H1 (cell line): ENCODE measurements at regions not wholly inside any gene's neighbourhood (a gene's known extent, or its start where the extent isn't known, plus 50 kb on each side); places are given as distances from the start of the nearest gene placed in this dataset.

Experiments
- CTCF ChIA-PET: fragments of 300-600 bp; sonication (Branson Sonifier 250); formaldehyde crosslinking; loops from one replicate; lab custom pipeline; 2021; ENCODE audit not compliant: partially characterized antibody; lab: Charles Lee
- POLR2A ChIA-PET: fragments of 300-600 bp; sonication (Branson Sonifier 250); formaldehyde crosslinking; loops from one replicate; lab custom pipeline; 2021; ENCODE audit warnings: inconsistent platforms; ENCODE audit not compliant: partially characterized antibody; lab: Charles Lee
- DNase-seq, 2 experiments: peaks; one replicate each; pipeline versions ENCODE4 v3.0.0 to v3.0.0-alpha.2; 2010 to 2022; ENCODE audit warnings: low spot score in 2 of 2, low read depth in 1 of 2, mixed read lengths in 1 of 2
- FAIRE-seq: peaks from 2 replicates; lab custom pipeline; 2011; peaks lifted over from hg19 to GRCh38; lab: Jason Lieb, UNC
- H2AFZ ChIP-seq: 2 replicates; pipeline ENCODE4 v1.8.1; 2012; ENCODE audit warnings: low read length, inconsistent platforms
- H2AK5ac ChIP-seq: 2 replicates; pipeline ENCODE4 v1.6.1; 2013; ENCODE audit warnings: low read depth, low read length
- H2BK120ac ChIP-seq: replicated peaks from 2 replicates; pipeline ENCODE3; 2013; ENCODE audit warnings: low read depth, low read length, inconsistent platforms
- H2BK12ac ChIP-seq: 2 replicates; pipeline ENCODE4 v1.6.1; 2013; ENCODE audit warnings: low read depth, low read length
- H2BK15ac ChIP-seq: 2 replicates; pipeline ENCODE4 v1.6.1; 2013; ENCODE audit warnings: low read length
- H2BK20ac ChIP-seq: 2 replicates; pipeline ENCODE4 v1.6.1; 2013; ENCODE audit warnings: low read length
- H2BK5ac ChIP-seq: 2 replicates; pipeline ENCODE4 v1.6.1; 2013; ENCODE audit warnings: low read depth, low read length
- H3K14ac ChIP-seq: 2 replicates; pipeline ENCODE4 v1.6.1; 2013; ENCODE audit warnings: inconsistent platforms; ENCODE audit not compliant: insufficient read length
- H3K18ac ChIP-seq: 2 replicates; pipeline ENCODE4 v1.6.1; 2013; ENCODE audit warnings: low read length; ENCODE audit errors: extremely low read depth
- H3K23ac ChIP-seq: 2 replicates; pipeline ENCODE4 v1.6.1; 2013; ENCODE audit warnings: inconsistent platforms; ENCODE audit not compliant: insufficient read length
- H3K23me2 ChIP-seq: 2 replicates; pipeline ENCODE4 v1.6.1; 2013; ENCODE audit warnings: low read depth, low read length
- H3K27ac ChIP-seq: 2 replicates; pipeline ENCODE4 v1.6.1; 2011; ENCODE audit warnings: low read depth, low read length, inconsistent platforms
- H3K27me3 ChIP-seq, 4 experiments: replicated peaks in 1 of 4; 1 replicate in 1 of 4; 2 replicates in 3 of 4; pipeline versions ENCODE4 v1.6.1 to v1.8.1; 2011 to 2013; ENCODE audit warnings: low read length in 3 of 4, mild to moderate bottlenecking in 3 of 4, inconsistent platforms in 2 of 4, mixed read lengths in 2 of 4, moderate library complexity in 1 of 4; ENCODE audit not compliant: control insufficient read depth in 3 of 4, insufficient read depth in 3 of 4; ENCODE audit errors: extremely low read depth in 1 of 4
- H3K36me3 ChIP-seq, 4 experiments: 2 replicates each; pipeline versions ENCODE4 v1.6.1 to v1.8.1; 2011 to 2013; ENCODE audit warnings: mild to moderate bottlenecking in 4 of 4, low read length in 3 of 4, moderate library complexity in 2 of 4, control low read depth in 1 of 4, inconsistent platforms in 1 of 4; ENCODE audit not compliant: insufficient read depth in 4 of 4, control insufficient read depth in 2 of 4
- H3K4ac ChIP-seq: replicated peaks from 2 replicates; pipeline ENCODE3; 2013; ENCODE audit warnings: low read length, low read depth, mixed read lengths, inconsistent platforms; ENCODE audit not compliant: insufficient read length
- H3K4me1 ChIP-seq, 4 experiments: replicated peaks in 1 of 4; 1 replicate in 1 of 4; 2 replicates in 3 of 4; pipeline versions ENCODE4 v1.6.1 to v1.8.1; 2011 to 2013; ENCODE audit warnings: low read length in 3 of 4, inconsistent platforms in 2 of 4, mixed read lengths in 1 of 4; ENCODE audit not compliant: insufficient read depth in 4 of 4, control insufficient read depth in 3 of 4
- H3K4me2 ChIP-seq, 2 experiments: 2 replicates each; pipeline versions ENCODE4 v1.6.1 to v1.8.1; 2011 to 2013; ENCODE audit warnings: low read depth in 2 of 2, low read length in 2 of 2, control low read depth in 1 of 2, inconsistent platforms in 1 of 2, mild to moderate bottlenecking in 1 of 2; ENCODE audit not compliant: insufficient read depth in 1 of 2
- H3K4me3 ChIP-seq, 4 experiments: fragments of 200-600, 300-600 bp in 1 of 4; sonication (generic), shearing (Covaris generic), sonication (Bioruptor Twin) in 1 of 4; 2 replicates each; pipeline versions ENCODE4 v1.5.1 to v1.8.1; 2011 to 2016; ENCODE audit warnings: low read length in 4 of 4, low read depth in 3 of 4, control low read depth in 2 of 4, inconsistent platforms in 2 of 4, mild to moderate bottlenecking in 2 of 4, mixed read lengths in 1 of 4, moderate library complexity in 1 of 4; ENCODE audit not compliant: insufficient read depth in 2 of 4; ENCODE audit errors: extremely low read depth in 1 of 4
- H3K56ac ChIP-seq: replicated peaks from 2 replicates; pipeline ENCODE3; 2013; ENCODE audit warnings: low read depth, mild to moderate bottlenecking, mixed read lengths, low read length, inconsistent platforms; ENCODE audit not compliant: insufficient read length
- H3K79me1 ChIP-seq: 2 replicates; pipeline ENCODE4 v1.6.1; 2013; ENCODE audit warnings: low read depth, low read length, control low read depth
- H3K79me2 ChIP-seq, 2 experiments: 2 replicates each; pipeline versions ENCODE4 v1.6.1 to v1.8.1; 2012 to 2013; ENCODE audit warnings: low read length in 2 of 2, mild to moderate bottlenecking in 2 of 2, inconsistent platforms in 1 of 2; ENCODE audit not compliant: insufficient read depth in 2 of 2, control insufficient read depth in 1 of 2
- H3K9ac ChIP-seq, 4 experiments: replicated peaks in 1 of 4; 1 replicate in 1 of 4; 2 replicates in 3 of 4; pipeline versions ENCODE4 v1.6.1 to v1.8.1; 2011 to 2013; ENCODE audit warnings: low read depth in 3 of 4, low read length in 3 of 4, control low read depth in 2 of 4, mild to moderate bottlenecking in 2 of 4, moderate library complexity in 2 of 4, inconsistent platforms in 1 of 4; ENCODE audit errors: extremely low read depth in 1 of 4
- H3K9me3 ChIP-seq, 2 experiments: 2 replicates each; pipeline versions ENCODE4 v1.6.1 to v1.8.1; 2012 to 2013; ENCODE audit warnings: mild to moderate bottlenecking in 2 of 2, moderate library complexity in 2 of 2, control low read depth in 1 of 2, inconsistent platforms in 1 of 2, low read depth in 1 of 2, low read length in 1 of 2, mixed read lengths in 1 of 2; ENCODE audit not compliant: insufficient read depth in 2 of 2
- H4K20me1 ChIP-seq, 2 experiments: replicated peaks in 1 of 2; 2 replicates each; pipeline versions ENCODE3 to v1.8.1; 2011 to 2013; ENCODE audit warnings: inconsistent platforms in 2 of 2, low read length in 2 of 2, mild to moderate bottlenecking in 1 of 2; ENCODE audit not compliant: insufficient read depth in 2 of 2, control insufficient read depth in 1 of 2
- H4K5ac ChIP-seq: 2 replicates; pipeline ENCODE4 v1.6.1; 2013; ENCODE audit warnings: low read length, low read depth, mixed read lengths, inconsistent platforms; ENCODE audit not compliant: insufficient read length
- H4K8ac ChIP-seq: 2 replicates; pipeline ENCODE4 v1.8.0; 2013; ENCODE audit warnings: mild to moderate bottlenecking, moderate library complexity, low read length, inconsistent platforms; ENCODE audit not compliant: insufficient read depth; ENCODE audit errors: extremely low read depth
- H4K91ac ChIP-seq: replicated peaks from 2 replicates; pipeline ENCODE3; 2013; ENCODE audit warnings: low read length, mixed read lengths, inconsistent platforms; ENCODE audit not compliant: insufficient read length
- CBX5 ChIP-seq: fragments of 300-800, 300-1000 bp; sonication (generic); IDR thresholded peaks from 2 replicates; pipeline ENCODE4 v1.7.1; 2016; ENCODE audit warnings: antibody characterized with exemption, low read length, low read depth
- CEBPB ChIP-seq: IDR thresholded peaks from 2 replicates; pipeline ENCODE4 v1.6.1; 2012; ENCODE audit warnings: low read depth, low read length
- CTBP2 ChIP-seq: IDR thresholded peaks from 2 replicates; pipeline ENCODE4 v1.7.0; 2011; ENCODE audit warnings: borderline replicate concordance, mild to moderate bottlenecking, moderate library complexity, mixed read lengths, low read length; ENCODE audit not compliant: insufficient read depth, insufficient read length
- EZH2 ChIP-seq: fragments of 200-600 bp; sonication (generic); IDR thresholded peaks from 2 replicates; pipeline ENCODE4 v1.7.1; 2012; ENCODE audit warnings: low read depth, mild to moderate bottlenecking, moderate library complexity, low read length, inconsistent platforms; ENCODE audit not compliant: severe bottlenecking
- GTF2F1 ChIP-seq: IDR thresholded peaks from 2 replicates; pipeline ENCODE4 v1.6.1; 2012; ENCODE audit warnings: low read depth, low read length, improper control_type of control experiment, borderline replicate concordance
- KDM1A ChIP-seq: fragments of 200-600, 300-600 bp; sonication (generic); IDR thresholded peaks from 2 replicates; pipeline ENCODE4 v1.7.1; 2016; ENCODE audit warnings: mild to moderate bottlenecking, low read length, borderline replicate concordance
- PHF8 ChIP-seq: fragments of 200-600 bp; sonication (generic); conservative IDR thresholded peaks from 2 replicates; pipeline ENCODE4 v1.7.1; 2012; ENCODE audit warnings: low read depth, mild to moderate bottlenecking, inconsistent platforms, low read length, moderate library complexity
- SIX5 ChIP-seq: IDR thresholded peaks from 2 replicates; pipeline ENCODE4 v1.6.1; 2011; ENCODE audit warnings: mild to moderate bottlenecking, low read depth, low read length
- SP1 ChIP-seq: IDR thresholded peaks from 2 replicates; pipeline ENCODE4 v1.6.1; 2011; ENCODE audit warnings: low read depth, low read length
- SP2 ChIP-seq: IDR thresholded peaks from 2 replicates; pipeline ENCODE4 v1.6.1; 2012; ENCODE audit warnings: mild to moderate bottlenecking, low read length, inconsistent platforms
- TEAD4 ChIP-seq: IDR thresholded peaks from 2 replicates; pipeline ENCODE4 v1.6.1; 2012; ENCODE audit warnings: low read depth, low read length, inconsistent platforms, mixed read lengths
- YY1 ChIP-seq: IDR thresholded peaks from 2 replicates; pipeline ENCODE4 v1.6.1; 2011; ENCODE audit warnings: low read depth, mild to moderate bottlenecking, low read length
- WGBS, 2 experiments: shearing (Covaris generic) in 1 of 2; methylation state at CpG; one replicate each; pipeline versions ENCODE4 v1.1.6 to v1.1.7; 2013 to 2015; ENCODE audit warnings: low lambda C conversion rate in 2 of 2, mixed read lengths in 2 of 2, inconsistent platforms in 1 of 2, low coverage in 1 of 2, missing lambda C conversion rate in 1 of 2; ENCODE audit not compliant: insufficient replicate concordance in 2 of 2, insufficient coverage in 1 of 2, insufficient read length in 1 of 2; ENCODE audit errors: extremely low coverage in 1 of 2, missing lambda C conversion rate in 1 of 2; 5-methylcytosine and 5-hydroxymethylcytosine counted together
- TF ChIP-seq, protein P1 (sequence below), 3 experiments: IDR thresholded peaks; 1 replicate in 2 of 3; 2 replicates in 1 of 3; pipeline versions ENCODE4 v1.5.1 to v1.6.1; 2011; ENCODE audit warnings: low read length in 3 of 3, mild to moderate bottlenecking in 3 of 3, inconsistent platforms in 2 of 3, low read depth in 1 of 3, moderate library complexity in 1 of 3; ENCODE audit not compliant: insufficient read depth in 1 of 3; ENCODE audit errors: control extremely low read depth in 1 of 3

DNA sequence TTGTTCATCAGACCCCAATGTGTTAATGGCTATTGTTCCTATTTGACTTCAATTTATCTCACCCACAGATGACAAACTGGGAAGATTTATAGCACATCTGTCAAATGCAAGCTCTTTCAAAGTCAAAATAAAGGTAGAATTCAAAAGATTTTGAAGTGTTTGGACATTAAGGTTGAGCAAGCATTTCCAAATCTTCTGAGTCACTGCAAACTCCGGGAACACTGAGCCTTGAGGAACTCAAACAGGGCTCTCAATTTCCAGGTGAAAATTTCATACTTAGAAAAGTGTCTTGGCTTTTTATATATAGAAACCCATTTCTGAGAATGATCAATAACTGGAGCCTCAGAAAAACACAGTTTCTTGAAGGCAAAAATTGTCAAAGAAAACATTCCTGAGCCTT, 199.5 kb upstream of the IGFBP7 start:
- Histone ChIP-seq H2BK12ac (no peak overlapping the region), H3K14ac (no peak overlapping the region), H2BK120ac (no peak overlapping the region), H3K27me3 (peaks cover 0 to 1% (median 0%) of the 10 kb centered on the region in 4 experiments; a peak in 1 of 7 replicates), H3K4me2 (no peak overlapping the region), H4K91ac (no peak overlapping the region), H4K8ac (no peak overlapping the region), H3K4ac (no peak overlapping the region), H3K9ac (no peak overlapping the region), H3K36me3 (no peaks in the 10 kb centered on the region), H3K23ac (no peak overlapping the region), H3K9me3 (no peaks in the 10 kb centered on the region), H4K5ac (no peak overlapping the region), H4K20me1 (no peaks in the 10 kb centered on the region), H3K4me1 (no peaks in the 10 kb centered on the region), H2BK20ac (no peak overlapping the region), H2AK5ac (no peak overlapping the region), H2BK5ac (no peak overlapping the region), H3K18ac (no peak overlapping the region), H2BK15ac (no peak overlapping the region), H3K27ac (no peak overlapping the region), H3K56ac (no peak overlapping the region), H2AFZ (no peak overlapping the region), H3K23me2 (peaks cover 2% of the 10 kb centered on the region; the same call in 1 of the 2 replicates), H3K4me3 (no peak overlapping the region), H3K79me1 (no peaks in the 10 kb centered on the region), H3K79me2 (no peaks in the 10 kb centered on the region)
- DNase-seq: no peak
- WGBS, 2 experiments: 91% methylated on average over 1 of the region's 1 CpG; no CpG with 5 or more reads in 1 of the 2 experiments
- CTCF ChIA-PET: no interaction called here
- no peak for FAIRE-seq
- POLR2A ChIA-PET: no interaction called here
- TF ChIP-seq CBX5 (no peak), CEBPB (no peak), SP2 (no peak), SP1 (no peak), EZH2 (no peak), YY1 (no peak), GTF2F1 (no peak), PHF8 (no peak), KDM1A (no peak), SIX5 (no peak), TEAD4 (no peak), CTBP2 (no peak)
- TF ChIP-seq, protein P1, sequence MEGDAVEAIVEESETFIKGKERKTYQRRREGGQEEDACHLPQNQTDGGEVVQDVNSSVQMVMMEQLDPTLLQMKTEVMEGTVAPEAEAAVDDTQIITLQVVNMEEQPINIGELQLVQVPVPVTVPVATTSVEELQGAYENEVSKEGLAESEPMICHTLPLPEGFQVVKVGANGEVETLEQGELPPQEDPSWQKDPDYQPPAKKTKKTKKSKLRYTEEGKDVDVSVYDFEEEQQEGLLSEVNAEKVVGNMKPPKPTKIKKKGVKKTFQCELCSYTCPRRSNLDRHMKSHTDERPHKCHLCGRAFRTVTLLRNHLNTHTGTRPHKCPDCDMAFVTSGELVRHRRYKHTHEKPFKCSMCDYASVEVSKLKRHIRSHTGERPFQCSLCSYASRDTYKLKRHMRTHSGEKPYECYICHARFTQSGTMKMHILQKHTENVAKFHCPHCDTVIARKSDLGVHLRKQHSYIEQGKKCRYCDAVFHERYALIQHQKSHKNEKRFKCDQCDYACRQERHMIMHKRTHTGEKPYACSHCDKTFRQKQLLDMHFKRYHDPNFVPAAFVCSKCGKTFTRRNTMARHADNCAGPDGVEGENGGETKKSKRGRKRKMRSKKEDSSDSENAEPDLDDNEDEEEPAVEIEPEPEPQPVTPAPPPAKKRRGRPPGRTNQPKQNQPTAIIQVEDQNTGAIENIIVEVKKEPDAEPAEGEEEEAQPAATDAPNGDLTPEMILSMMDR (IDR thresholded peaks at IDR 0.05; ENCODE audit: control extremely low read depth in 1 of 3, insufficient read depth in 1 of 3, low read depth in 1 of 3, low read length in 3 of 3): no peak
